ENCODE measurements at regions not wholly inside any gene's neighbourhood (a gene's known extent, or its start where the extent isn't known, plus 50 kb on each side); places are given as distances from the start of the nearest gene placed in this dataset.

DNA sequence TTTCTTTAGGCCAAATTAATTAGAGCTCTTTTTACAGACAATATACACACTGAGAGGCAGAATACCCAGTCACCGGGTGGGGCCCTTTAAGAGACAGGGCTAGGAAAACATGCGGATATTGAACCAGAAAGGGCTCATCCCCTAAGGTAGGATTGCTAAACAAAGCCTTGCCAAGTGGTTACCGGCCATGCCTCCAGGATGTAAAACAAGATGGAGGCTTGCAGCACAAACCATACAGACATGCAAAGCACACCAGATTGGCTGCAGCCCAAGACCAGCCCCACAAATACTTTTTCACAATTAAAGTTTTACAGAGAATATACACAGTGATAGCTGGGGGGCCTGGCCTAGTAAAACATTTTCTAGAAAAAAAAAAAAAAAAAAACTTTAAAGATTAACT is 210.0 kb downstream of the KLHL4 start:
- Mint-ChIP-seq H3K27me3 (no peaks in the 10 kb centered on the region), H3K27ac (no peak overlapping the region), H3K36me3 (ENCODE audit: low read depth) (no peaks in the 10 kb centered on the region), H3K4me1 (no peaks in the 10 kb centered on the region), H3K4me3 (no peak overlapping the region), H3K9me3 (no peaks in the 10 kb centered on the region)
- ChIA-PET POLR2A (no interaction called here), CTCF (no interaction called here)
- no peak for DNase-seq

DNA sequence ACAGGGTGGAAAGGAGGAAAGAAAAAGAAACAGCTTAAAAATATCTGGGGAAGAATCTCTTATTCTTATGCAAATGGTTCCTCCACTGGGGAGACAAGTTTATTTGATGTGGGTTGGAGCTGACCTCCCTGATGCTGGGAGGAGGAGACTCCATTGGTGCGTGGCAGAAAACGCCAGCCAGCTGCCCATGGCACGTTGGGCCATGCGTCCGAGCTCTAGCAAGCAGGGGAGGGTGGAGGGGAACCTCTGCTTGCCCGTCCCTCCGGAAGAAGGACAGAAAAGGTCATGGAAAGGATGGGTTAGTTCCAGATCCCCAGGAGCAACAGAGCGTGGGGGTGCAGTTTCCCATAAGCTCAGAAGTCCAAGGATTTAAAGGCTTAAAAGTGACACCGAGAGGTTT is 210.4 kb downstream of the KLHL4 start:
- H3K27me3 Mint-ChIP-seq: no peaks in the 10 kb centered on the region
- DNase-seq: no peak
- POLR2A ChIA-PET: no interaction called here
- H3K36me3 Mint-ChIP-seq (ENCODE audit: low read depth): no peaks in the 10 kb centered on the region
- no peak overlapping the region for H3K27ac Mint-ChIP-seq
- no peaks in the 10 kb centered on the region for H3K4me1 Mint-ChIP-seq
- CTCF ChIA-PET: no interaction called here
- H3K4me3 Mint-ChIP-seq: no peak overlapping the region
- no peaks in the 10 kb centered on the region for H3K9me3 Mint-ChIP-seq

DNA sequence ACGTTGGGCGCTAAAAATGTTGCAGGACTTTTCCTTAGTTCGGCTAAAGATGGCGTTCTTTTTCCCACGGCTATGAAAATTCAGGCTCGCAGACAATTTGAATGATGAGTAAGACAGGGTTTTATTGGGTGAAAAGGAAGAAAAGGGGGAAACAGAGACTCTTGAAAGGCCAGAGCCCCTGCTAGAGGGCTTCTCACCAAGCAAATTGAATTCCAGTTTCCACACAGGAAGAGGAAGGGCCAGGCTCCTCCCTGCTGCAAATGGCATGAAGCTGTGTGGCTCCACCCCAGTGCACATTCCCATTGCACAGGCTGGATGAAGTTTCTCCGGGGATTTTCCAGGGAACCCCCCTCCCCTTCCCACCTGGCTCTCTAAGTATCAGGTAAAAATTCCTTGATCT is 210.9 kb downstream of the KLHL4 start:
- ChIA-PET CTCF (no interaction called here), POLR2A (no interaction called here)
- H3K27ac Mint-ChIP-seq: no peak overlapping the region
- no peaks in the 10 kb centered on the region for H3K36me3 Mint-ChIP-seq (ENCODE audit: low read depth)
- no peak overlapping the region for H3K4me3 Mint-ChIP-seq
- no peaks in the 10 kb centered on the region for H3K27me3 Mint-ChIP-seq
- DNase-seq: no peak
- H3K9me3 Mint-ChIP-seq: no peaks in the 10 kb centered on the region
- no peaks in the 10 kb centered on the region for H3K4me1 Mint-ChIP-seq

GRCh38 chrX:87732133-87732532 is 214.5 kb downstream of the KLHL4 start:
- no peaks in the 10 kb centered on the region for H3K36me3 Mint-ChIP-seq (ENCODE audit: low read depth)
- H3K4me3 Mint-ChIP-seq: no peak overlapping the region
- no peak overlapping the region for H3K27ac Mint-ChIP-seq
- ChIA-PET POLR2A (no interaction called here), CTCF (no interaction called here)
- H3K27me3 Mint-ChIP-seq: no peaks in the 10 kb centered on the region
- H3K9me3 Mint-ChIP-seq: no peaks in the 10 kb centered on the region
- DNase-seq: no peak
- H3K4me1 Mint-ChIP-seq: no peaks in the 10 kb centered on the region

GRCh38 chrX:87736576-87736975 is 219.0 kb downstream of the KLHL4 start:
- CTCF ChIA-PET: no interaction called here
- Mint-ChIP-seq H3K9me3 (no peaks in the 10 kb centered on the region), H3K27ac (no peak overlapping the region)

GRCh38 chrX:87744391-87744790 is 226.8 kb downstream of the KLHL4 start:
- H3K27ac Mint-ChIP-seq: no peak overlapping the region
- DNase-seq: no peak
- POLR2A ChIA-PET: no interaction called here
- peaks cover 2% of the 10 kb centered on the region for H3K9me3 Mint-ChIP-seq
- H3K27me3 Mint-ChIP-seq: no peaks in the 10 kb centered on the region
- CTCF ChIA-PET: no interaction called here
- no peaks in the 10 kb centered on the region for H3K4me1 Mint-ChIP-seq
- no peak overlapping the region for H3K4me3 Mint-ChIP-seq
- H3K36me3 Mint-ChIP-seq (ENCODE audit: low read depth): no peaks in the 10 kb centered on the region

More at GRCh38 chrX:87736576-87736975, 219.0 kb downstream of the KLHL4 start:
- no peak overlapping the region for H3K4me3 Mint-ChIP-seq
- H3K36me3 Mint-ChIP-seq (ENCODE audit: low read depth): no peaks in the 10 kb centered on the region
- POLR2A ChIA-PET: no interaction called here
- no peak for DNase-seq
- no peaks in the 10 kb centered on the region for H3K27me3 Mint-ChIP-seq
- no peaks in the 10 kb centered on the region for H3K4me1 Mint-ChIP-seq

DNA sequence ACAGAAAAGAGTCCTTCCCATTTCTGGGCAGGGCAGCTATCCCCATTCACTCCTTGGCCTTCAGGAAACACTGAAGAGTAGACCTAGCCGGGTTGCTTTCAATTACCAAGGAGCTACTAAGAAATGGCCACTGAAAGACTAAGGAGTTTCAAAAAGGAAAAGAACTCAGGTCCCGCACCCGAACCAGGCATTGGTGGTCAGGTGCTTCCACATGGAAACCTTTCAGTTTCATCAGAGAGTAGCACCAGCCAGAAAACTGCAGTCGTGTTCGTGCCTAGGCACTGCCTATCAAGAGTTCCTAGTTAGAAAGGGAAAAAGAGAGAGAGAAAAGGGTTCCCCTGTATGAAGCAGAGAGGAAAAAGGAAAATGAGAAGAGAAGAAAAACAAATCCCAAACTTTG is 237.9 kb downstream of the KLHL4 start:
- H3K27ac Mint-ChIP-seq: no peak overlapping the region
- ChIA-PET POLR2A (no interaction called here), CTCF (no interaction called here)
- no peaks in the 10 kb centered on the region for H3K4me1 Mint-ChIP-seq
- H3K27me3 Mint-ChIP-seq: no peaks in the 10 kb centered on the region
- no peak for DNase-seq
- H3K9me3 Mint-ChIP-seq: peaks cover 6% of the 10 kb centered on the region
- no peak overlapping the region for H3K4me3 Mint-ChIP-seq
- no peaks in the 10 kb centered on the region for H3K36me3 Mint-ChIP-seq (ENCODE audit: low read depth)

DNA sequence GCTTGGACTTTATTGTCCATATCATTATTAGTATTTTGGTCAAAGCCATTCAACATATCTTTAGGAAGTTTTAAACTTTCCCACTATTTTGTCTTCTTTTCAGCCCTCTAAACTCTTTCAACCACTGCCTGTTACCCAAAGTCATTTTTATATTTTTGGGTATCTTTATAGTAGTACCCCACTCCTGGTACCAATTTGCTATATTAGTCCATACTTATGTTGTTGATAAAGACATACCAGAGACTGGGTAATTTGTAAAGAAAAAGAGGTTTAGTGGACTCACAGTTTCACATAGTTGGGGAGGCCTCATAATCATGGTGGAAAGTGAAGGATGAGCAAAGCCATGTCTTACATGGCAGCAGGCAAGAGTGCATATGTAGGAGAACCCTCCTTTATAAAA is 271.4 kb downstream of the KLHL4 start:
- Mint-ChIP-seq H3K4me3 (no peak overlapping the region), H3K9me3 (no peaks in the 10 kb centered on the region), H3K27me3 (no peaks in the 10 kb centered on the region), H3K27ac (no peak overlapping the region), H3K36me3 (ENCODE audit: low read depth) (no peaks in the 10 kb centered on the region), H3K4me1 (no peaks in the 10 kb centered on the region)
- DNase-seq: no peak
- ChIA-PET CTCF (no interaction called here), POLR2A (no interaction called here)

DNA sequence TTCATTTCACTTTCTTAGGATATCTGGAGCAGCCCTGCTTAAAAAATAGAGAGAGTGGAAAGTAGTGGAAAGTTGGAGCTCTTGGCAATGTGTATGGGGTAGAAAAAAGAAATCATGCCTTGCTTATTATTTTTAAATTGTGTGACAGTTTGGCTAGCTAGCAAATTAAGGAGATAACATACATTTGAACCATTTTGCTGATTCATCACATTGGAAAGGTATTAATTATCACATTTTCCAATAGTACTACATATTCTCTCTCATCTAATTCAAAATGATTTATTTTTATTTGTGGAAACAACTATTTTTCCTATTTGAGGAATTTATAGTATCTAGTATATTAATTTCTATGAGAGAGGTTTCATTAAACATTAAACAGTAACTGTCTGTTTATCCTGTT is 280.4 kb downstream of the KLHL4 start:
- ChIA-PET CTCF (no interaction called here), POLR2A (no interaction called here)
- Mint-ChIP-seq H3K36me3 (ENCODE audit: low read depth) (no peaks in the 10 kb centered on the region), H3K27ac (no peak overlapping the region), H3K4me1 (no peaks in the 10 kb centered on the region), H3K9me3 (no peaks in the 10 kb centered on the region), H3K27me3 (no peaks in the 10 kb centered on the region), H3K4me3 (no peak overlapping the region)
- no peak for DNase-seq

DNA sequence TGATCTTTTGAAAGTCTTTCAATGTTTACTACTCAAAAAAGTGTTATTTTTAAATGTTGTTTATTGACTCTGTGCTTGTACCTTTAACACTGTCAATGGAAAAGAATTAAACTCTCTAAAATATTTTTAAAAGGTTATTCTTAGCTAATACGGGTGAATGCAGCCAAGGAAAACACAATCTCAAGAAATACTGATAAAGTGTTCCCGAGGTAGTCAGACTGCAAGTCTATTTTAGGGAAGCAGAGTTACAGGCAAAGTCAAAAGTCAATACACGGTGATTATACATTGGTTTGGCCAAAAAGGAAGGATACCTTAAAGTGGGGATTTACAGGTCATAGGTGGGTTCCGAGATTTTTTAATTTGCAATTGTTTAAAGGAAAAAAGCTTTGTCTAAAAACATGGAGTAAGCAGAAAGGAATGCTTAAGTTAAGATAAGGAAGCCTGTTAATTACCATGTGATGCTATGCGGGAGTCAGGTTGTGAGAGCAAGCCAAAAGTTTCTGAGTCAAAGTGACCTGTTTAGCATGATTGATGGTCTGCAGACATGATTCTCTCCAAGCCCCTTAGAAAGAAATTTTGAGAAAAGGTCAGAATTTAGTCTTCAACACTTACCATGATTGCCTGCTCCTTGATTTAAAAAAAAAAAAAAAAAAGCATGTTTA is 288.4 kb downstream of the KLHL4 start:
- H3K27ac Mint-ChIP-seq: no peak overlapping the region
- H3K27me3 Mint-ChIP-seq: no peaks in the 10 kb centered on the region
- DNase-seq: no peak
- H3K36me3 Mint-ChIP-seq (ENCODE audit: low read depth): no peaks in the 10 kb centered on the region
- ChIA-PET POLR2A (no interaction called here), CTCF (no interaction called here)
- no peaks in the 10 kb centered on the region for H3K4me1 Mint-ChIP-seq
- no peak overlapping the region for H3K4me3 Mint-ChIP-seq
- H3K9me3 Mint-ChIP-seq: no peaks in the 10 kb centered on the region

- H3K4me3 Mint-ChIP-seq: no peak overlapping the region
- H3K27ac Mint-ChIP-seq: no peak overlapping the region
- H3K27me3 Mint-ChIP-seq: no peaks in the 10 kb centered on the region
- ChIA-PET CTCF (no interaction called here), POLR2A (no interaction called here)
- H3K9me3 Mint-ChIP-seq: no peaks in the 10 kb centered on the region
- H3K4me1 Mint-ChIP-seq: no peaks in the 10 kb centered on the region
- DNase-seq: no peak
- H3K36me3 Mint-ChIP-seq (ENCODE audit: low read depth): no peaks in the 10 kb centered on the region
Observed at GRCh38 chrX:87808576-87809243, 291.1 kb downstream of the KLHL4 start.

DNA sequence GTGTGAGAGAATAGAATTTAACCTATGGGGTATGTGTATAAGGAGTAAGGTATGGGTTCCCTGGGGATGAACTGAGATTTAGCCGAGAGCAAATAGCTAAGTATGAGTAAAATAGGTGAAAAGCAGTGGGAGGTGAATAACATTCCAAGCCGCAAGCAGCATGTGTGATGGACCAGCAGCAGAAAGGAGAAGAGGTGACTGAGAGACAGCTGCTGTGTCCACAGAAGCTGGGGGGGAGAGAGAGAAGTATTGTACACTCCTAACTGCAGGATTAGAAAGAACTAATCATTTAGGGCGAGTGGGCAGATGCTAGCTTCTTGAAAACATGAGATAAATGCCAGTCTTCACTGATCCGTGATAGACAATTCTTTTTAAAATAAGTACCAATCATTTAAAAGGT is 296.0 kb downstream of the KLHL4 start:
- no peaks in the 10 kb centered on the region for H3K4me1 Mint-ChIP-seq
- no peaks in the 10 kb centered on the region for H3K36me3 Mint-ChIP-seq (ENCODE audit: low read depth)
- H3K27ac Mint-ChIP-seq: no peak overlapping the region
- H3K9me3 Mint-ChIP-seq: no peaks in the 10 kb centered on the region
- POLR2A ChIA-PET: no interaction called here
- no peak overlapping the region for H3K4me3 Mint-ChIP-seq
- no peaks in the 10 kb centered on the region for H3K27me3 Mint-ChIP-seq
- CTCF ChIA-PET: no interaction called here
- no peak for DNase-seq

- ChIA-PET CTCF (no interaction called here), POLR2A (no interaction called here)
- Mint-ChIP-seq H3K4me3 (no peak overlapping the region), H3K36me3 (ENCODE audit: low read depth) (no peaks in the 10 kb centered on the region), H3K4me1 (no peaks in the 10 kb centered on the region), H3K9me3 (peaks cover 2% of the 10 kb centered on the region), H3K27me3 (no peaks in the 10 kb centered on the region), H3K27ac (no peak overlapping the region)
- no peak for DNase-seq
Observed at GRCh38 chrX:87846956-87847355, 329.4 kb downstream of the KLHL4 start.

- DNase-seq: no peak
- CTCF ChIA-PET: no interaction called here
- H3K27me3 Mint-ChIP-seq: no peaks in the 10 kb centered on the region
- no peaks in the 10 kb centered on the region for H3K4me1 Mint-ChIP-seq
- H3K4me3 Mint-ChIP-seq: no peak overlapping the region
- POLR2A ChIA-PET: no interaction called here
- H3K9me3 Mint-ChIP-seq: no peaks in the 10 kb centered on the region
- no peak overlapping the region for H3K27ac Mint-ChIP-seq
- H3K36me3 Mint-ChIP-seq (ENCODE audit: low read depth): no peaks in the 10 kb centered on the region
Observed at GRCh38 chrX:87873347-87873941, 355.8 kb downstream of the KLHL4 start.

Measured in activated CD4-positive, alpha-beta T cell treated with anti-CD3 and anti-CD28 coated beads, Interleukin-2, amount 10 ng/mL, durations not matched to agents 7 days and 5 days (primary cell).